ENCODE measurements at regions not wholly inside any gene's neighbourhood (a gene's known extent, or its start where the extent isn't known, plus 50 kb on each side); places are given as distances from the start of the nearest gene placed in this dataset.

DNA sequence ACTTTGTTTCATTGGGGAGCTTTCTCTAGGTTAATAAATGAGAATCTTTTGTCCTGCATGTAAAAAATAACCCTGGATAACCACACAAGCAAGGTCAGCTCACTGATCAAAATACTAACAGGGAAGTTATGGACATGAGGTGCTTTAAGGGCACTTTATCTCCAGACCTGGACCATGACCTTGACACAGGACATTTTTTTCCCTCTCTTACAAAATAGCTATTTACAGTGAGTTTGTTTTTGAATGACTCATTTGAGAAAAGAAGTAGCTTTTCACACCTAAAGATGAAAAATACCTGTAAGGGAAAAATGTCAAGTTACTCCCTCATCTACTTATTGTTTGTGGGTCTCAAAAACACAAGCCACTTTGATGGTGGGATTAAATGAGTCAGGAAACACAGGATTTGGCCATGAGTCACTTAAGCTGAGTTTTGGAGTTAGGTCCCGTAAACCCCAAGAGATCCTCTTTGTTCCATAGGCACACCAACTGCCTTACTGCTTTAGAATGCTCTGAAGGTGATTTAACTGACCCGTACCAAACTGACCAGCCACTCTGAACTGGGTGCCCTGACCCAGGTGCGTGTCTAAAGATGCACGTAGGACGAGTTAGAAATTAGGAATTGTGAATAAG, 479.3 kb upstream of the NXPH2 start:
- no peak for DNase-seq

DNA sequence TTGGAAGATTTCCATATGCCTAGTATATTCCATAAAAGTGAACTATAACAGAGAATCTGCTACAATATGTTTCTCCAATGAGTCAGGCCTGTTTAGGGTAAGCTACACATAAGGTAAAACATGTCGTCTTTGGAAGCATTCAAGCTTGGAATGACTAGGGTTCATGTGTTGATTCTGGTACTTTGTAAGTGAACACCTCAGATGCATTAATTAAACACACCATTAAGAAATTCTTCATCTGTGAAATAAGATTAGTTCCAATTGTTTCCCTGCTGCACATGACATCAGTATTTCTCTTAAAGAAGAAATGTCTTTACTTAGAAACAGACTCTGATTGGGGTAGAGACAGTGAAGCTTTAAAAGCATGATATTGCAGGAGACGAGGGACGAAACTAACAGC, 461.1 kb upstream of the NXPH2 start:
- DNase-seq = no peak

DNA sequence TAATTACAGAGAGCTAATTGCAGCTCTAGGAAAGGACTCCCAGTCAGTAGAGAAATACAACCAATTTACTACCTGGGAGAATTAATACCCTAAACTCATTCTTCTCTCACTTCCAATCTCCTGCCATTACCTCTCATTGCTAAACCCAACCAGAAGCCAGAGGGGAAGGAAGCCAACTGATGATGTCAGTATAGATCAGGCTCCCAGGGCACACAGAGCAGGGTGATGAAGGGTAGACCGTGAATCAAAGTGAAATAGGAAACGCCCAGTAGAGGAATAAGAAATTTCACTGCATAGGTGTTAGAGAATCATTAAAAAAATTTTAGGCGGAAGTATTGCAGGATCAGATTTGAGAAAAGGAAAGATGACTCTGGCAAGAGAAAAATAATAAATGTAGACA, 456.8 kb upstream of the NXPH2 start:
- no peak for DNase-seq

DNA sequence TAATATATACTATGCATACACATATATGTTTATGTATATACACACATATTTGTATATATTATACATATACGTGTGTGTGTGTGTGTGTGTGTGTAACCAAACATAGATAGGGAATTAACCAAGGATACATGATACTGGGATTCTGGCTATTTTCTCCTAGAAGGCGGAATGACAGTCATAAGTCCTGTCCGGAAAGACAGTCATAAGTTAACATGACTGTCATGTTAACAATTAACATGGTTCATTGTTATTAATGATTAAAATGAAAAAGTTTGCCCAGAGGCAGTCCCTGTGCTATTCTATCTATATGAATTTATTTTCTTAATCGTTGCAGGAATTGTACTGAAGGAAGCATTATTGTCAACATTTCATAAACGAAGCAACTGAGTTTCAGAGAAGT, 450.7 kb upstream of the NXPH2 start:
- DNase-seq = no peak

DNA sequence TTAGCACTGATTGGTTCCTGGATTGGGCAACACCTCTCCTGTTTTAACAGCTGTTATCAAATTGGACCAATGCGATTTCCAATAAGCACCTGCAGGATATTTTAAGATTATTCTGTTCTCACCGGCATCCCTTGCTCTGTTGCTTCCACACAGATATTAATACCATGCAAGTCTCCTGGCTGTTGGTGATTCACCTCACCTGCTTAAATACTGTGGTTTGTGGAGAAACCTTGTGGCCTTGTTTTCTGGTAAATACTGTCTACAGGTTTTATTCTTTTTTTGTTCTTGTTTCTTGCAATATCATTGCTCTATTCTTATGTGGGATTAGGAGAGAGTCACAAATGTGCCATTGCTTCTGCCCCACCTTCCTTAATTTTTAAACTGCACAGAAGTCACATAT, 448.1 kb upstream of the NXPH2 start:
- no peak for DNase-seq

DNA sequence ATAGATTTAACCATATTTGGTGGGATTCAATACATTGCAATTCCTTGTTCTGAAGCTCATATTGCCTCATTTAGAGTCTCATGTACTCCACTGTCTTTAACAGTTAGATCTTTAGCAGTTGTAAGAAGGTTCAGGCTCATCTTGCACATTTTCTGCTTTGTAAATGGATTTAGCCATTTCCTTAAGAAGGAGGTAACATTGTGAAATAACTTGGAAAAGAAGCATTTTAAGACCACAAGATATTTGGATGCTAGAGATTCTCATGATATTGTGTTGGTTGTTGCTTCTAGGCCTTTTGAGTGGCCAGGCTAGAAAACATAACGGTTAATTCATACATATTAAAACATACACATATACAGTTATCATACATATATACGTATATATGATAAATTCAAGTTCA, 445.8 kb upstream of the NXPH2 start:
- no peak for DNase-seq

DNA sequence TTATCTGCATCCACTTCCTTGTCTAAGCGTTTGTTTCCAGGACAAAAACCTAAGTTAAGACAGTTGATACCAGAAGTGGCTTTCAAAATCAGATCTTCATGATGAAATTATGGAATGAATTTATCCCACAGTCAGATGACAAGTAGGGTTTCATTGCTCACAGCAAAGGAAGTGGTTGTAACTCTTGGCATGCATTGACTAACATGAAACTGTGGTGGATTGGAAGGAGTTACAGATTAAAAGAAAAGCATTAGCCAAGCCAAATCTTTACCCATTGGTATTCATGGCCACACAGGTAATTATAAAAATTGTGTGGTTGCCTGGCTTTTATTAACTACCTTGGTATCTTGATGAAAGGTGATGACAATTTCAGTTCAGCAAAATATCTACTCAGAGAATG, 438.0 kb upstream of the NXPH2 start:
- DNase-seq = no peak

DNA sequence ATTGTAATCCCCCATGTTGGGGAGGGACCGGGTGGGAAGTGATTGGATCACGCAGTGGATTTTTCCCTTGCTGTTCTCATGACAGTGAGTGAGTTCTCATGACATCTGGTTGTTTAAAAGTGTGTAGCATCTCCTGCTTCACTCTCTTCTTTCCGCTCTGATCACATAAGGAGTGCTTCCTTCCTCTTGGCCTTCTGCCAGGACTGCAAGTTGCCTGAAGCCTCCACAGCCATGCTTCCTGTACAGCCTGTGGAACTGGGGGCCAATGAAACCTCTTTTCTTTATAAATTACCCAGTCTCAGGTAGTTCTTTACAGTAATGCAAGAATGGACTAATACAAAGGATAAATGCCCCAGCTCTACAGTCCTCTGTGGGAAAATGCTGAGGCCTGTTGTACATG, 437.5 kb upstream of the NXPH2 start:
- no peak for DNase-seq

DNA sequence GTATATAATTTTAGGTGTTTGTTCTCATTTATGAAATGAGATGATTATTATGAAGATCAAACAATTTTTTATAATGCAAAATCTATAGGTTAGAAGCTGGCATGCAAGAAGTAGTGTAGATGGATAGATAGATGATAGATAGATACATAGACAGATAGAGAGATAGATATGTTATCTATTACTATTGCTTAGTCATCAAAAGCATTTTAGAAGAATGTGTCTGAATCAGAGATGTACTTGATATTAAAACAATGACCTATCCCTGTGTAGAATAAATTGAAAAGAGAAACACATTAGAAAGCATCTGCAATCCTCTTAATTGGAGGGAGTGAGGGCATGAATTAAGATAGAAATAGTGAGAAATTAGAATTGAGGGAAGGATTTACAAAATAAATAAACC, 436.2 kb upstream of the NXPH2 start:
- DNase-seq = no peak

DNA sequence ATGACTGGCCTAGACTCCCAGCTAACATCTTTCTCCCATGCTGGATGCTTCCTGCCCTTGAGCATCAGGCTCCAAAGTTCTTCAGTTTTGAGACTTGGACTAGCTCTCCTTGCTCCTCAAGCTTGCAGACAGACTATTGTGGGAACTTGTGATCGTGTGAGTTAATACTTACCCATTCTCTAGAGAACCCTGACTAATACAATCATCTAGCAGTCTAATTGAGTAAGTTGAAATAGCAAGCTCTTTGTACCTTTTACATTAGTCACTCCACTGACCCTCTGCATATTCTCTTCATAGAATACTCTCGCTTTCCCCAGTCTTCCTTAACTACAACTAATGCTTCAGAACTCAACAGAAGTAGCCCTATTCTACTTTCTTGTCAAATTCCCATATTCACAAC, 434.6 kb upstream of the NXPH2 start:
- DNase-seq = no peak

DNA sequence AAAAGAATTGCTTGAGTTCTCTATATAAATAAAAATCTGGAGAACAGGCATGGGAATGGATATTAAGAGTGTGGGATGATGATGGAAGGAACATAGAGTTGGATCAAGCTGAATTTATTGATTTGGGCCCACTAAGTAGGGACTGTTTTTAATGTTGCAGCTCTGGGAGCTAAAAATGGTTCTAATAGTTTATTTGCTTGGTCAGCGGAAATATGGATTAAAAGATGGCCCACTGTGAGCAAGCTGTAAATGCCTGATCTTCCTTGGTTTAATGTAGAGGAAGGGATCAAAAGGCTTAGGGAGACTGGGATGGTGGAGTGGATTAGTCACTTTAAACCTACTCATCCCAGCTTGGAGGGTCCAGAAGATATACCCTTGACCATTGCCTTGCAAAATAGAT, 429.4 kb upstream of the NXPH2 start:
- no peak for DNase-seq

DNA sequence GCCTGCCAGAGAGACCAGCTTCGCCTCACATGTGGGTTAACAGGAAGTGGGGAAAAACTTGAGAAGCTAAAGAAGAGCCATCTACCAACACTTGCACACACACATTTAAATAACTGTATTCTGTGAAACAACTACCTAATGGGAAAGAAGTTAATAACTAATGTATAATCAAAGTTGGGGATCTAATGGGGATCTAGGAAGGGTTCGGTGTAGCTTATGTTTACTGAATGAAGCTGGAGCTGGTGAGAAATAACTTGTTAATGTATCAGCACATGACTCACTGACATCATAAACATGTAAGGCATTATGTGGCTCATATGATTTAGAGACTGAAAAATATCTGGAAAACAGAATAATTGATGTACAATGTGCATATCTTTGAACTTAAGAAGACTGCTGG, 421.3 kb upstream of the NXPH2 start:
- DNase-seq = no peak

DNA sequence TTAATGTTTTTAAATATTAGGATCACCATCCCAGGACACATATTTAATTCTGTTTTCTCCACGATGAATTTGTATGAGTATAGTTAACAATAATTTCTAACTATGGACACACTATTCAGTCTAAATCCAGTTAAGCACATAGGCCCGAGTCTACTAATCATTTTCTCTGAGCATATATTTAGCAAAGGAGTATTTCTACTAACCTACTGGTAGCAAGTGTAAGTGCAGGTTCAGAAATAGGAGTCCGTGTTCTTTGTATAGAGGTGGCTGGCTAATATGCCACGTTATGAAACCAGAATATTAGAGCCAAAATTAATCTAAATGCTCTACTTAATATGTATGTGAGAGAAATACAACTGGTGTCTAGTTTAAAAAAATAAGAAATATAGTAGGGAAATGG, 416.6 kb upstream of the NXPH2 start:
- no peak for DNase-seq

DNA sequence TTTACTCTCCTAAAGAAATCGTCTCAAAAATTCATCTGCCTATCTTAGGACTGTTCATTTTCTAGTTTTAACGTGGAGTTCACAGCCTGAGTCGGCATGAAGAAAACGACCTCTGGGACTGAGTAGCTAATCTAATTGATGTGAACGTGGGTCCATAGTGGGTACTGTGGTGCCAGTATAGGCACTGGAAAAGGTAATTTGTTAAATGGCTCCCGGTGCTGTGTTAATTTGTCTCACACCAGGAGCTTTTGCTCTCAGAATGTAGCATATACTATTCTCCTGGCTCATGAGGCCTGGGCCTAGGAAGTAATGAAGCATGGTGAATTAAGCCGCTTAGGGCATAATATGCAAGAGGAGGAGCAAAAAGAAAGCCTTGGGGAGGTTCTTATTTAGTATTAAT, 414.4 kb upstream of the NXPH2 start:
- DNase-seq = no peak

DNA sequence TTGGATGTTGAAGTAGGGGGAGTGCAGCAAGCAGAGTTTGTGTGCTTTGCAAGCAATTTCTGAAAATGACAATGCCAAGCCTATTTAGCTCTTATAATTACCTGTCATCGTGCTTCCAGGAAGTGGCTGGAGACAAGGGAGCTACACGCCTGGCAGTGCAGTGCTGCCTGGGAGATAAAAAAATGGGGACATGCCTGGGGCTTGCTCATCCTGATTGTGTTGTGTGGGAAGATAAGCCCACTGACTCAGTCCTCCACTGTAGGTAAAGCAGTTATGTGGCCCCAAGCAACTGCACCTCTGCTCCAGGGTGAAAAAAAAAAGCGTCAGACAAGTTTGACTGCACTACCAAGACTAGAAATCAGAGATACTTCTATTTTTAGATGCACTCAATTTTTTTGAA, 396.9 kb upstream of the NXPH2 start:
- no peak for DNase-seq

DNA sequence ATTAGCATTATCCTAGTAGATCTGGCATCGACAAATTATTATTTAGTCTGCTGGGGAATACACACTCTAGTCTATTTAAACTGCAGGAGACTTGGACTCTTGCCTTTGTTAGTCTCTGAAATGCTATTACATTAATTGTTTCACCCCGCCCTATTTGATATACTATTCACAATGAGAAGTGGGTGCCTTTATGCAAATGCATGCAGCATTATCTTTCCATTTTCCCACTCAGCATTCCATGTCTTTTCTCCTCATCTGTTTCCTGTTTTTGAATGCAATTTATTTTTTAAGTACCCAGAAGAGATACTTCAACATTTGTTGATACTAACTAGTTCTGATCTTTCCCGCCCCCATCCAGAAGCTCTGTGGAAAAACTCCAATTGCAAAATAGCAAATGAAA, 395.3 kb upstream of the NXPH2 start:
- DNase-seq = peak; percentile 53

DNA sequence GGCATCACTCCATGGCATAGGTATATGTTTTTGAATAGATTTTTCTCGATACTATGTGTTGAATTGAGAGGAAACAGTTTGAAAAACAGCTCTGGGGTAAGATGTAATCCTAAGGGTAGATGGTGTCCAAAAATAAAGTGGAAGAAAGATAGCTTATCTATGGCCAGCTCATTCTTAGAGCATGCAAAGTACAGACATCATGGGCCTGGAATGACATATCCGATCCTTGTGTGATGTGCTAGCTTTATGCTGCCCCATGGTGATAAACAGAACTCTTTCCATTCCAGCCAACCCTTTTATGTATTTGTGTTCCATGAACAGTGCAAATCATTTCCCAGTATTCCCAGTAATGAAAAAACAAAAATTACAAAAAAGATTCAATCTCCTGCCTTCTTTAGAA, 390.2 kb upstream of the NXPH2 start:
- DNase-seq = peak; percentile 19

DNA sequence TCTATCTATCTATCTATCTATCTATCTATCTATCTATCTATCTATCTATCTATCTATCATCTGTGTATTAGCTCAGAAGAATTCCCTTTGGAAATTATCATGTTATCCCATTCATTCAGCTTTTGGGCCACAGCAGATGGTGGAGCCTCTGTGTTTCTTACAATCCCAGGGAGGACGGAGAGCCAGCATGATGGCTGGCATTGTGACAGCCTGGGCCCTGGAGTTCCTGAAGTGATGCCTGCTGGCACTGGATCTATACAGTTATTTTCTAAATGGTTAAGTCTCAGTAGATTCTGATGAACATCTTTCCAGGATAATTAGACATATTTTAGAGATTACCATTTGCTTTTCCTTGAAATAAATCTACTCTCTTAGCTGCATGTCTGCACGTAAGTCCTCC, 385.4 kb upstream of the NXPH2 start:
- DNase-seq = no peak

DNA sequence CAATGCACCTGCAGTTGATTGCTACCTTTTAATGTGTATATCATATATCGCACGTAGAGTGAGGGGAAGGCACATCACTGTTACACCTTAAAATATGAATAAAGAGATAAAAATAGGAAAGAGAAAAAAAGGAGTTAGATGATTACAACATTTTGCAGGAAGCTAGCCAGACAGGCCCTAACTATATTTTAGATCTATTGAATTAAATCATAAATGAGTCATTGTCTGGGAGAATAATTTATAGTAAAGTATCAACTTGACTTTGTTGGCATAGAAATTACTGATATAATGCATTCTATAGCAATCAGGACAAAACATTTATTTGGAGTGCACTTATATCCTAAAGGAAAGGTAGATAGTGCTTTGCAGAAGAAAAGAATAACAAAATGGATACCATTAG, 384.9 kb upstream of the NXPH2 start:
- no peak for DNase-seq

DNA sequence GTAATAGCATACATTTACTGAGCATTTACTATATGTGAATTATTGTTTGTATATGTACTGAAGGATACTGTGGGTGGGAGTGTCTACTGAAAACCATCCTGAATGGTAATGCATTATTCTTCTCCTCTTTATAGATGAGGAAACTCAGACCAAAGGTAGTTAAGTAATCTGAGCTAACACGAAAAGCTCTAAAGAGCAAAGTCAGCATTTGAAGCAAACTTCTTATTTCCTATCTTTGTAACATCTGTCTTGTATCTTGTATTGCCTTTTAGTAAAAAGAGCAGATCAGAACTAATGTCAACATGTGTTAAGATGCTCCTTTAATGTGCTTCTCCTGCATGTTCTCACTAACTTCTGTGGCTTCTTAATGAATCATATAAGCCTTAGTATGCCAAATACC, 382.8 kb upstream of the NXPH2 start:
- no peak for DNase-seq

DNA sequence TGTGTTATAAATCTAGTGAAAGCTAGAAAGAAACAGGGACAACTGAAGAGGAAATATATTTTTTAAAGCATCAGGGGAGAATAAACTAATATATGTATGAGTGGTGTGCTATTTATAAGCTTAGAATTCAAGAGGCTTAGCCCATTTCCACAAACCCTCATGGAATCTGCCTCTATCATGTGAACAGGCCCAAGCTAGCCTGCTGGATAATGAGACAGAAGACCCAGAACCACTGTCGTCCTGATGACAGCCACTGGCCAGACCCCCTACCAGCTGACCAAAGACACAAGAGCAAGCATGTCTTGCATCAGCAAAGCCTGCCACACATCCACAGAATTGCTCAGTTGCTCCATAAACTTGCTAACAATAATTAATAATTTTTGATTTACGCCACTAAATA, 382.3 kb upstream of the NXPH2 start:
- DNase-seq = no peak

DNA sequence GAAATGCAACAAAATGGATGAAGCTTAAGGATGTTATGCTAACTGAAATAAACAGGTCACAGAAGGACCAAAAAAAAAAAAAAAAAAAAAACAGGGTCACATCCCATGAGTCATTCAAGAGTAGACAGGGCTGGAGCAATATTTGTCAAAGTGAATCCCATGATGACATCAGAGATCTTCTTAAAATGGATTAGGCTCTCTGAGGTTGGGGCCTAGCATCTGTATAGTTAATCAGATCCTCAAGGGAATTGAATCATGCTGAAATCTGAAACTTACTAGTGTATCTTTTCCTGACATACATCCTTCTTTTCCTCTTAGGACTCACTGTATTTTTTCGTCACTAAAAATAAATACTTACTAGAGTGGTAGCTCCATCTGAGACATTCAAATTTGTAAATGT, 380.6 kb upstream of the NXPH2 start:
- DNase-seq = no peak

DNA sequence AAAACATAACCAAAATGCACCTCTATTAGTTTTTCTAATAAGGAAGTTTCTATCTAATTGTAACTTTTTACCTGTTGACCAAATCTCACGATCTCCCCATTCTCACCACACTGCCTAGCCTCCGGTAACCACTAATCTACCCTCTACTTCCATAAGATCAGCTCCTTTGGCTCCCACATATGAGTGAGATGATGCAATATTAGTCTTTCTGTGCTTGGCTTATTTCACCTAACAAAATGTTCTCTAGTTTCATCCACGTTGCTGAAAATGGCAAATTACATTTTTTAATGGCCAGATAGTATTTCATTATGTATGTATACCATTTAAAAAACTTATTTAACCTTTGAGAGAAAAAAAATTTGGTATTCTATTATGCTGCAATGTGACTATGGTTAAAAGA, 379.0 kb upstream of the NXPH2 start:
- DNase-seq = no peak

DNA sequence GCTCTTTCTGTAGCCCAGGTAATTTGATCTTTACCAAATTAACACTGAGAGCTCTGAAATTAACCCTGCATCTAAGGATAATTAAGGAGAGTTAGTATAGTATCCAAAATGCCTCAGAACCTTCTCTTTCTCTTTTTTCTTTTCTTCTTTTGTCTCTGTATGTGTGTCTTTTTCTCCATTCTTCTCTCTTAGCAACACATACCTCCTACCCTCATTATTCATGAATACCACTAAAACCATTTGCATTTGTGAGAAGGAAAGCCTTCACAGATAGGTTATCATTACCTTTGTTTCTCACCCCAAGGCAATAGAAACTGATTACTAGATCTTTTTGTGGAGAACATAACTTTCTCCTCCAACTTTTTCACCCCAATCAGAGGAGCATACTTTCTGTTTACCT, 376.5 kb upstream of the NXPH2 start:
- no peak for DNase-seq

DNA sequence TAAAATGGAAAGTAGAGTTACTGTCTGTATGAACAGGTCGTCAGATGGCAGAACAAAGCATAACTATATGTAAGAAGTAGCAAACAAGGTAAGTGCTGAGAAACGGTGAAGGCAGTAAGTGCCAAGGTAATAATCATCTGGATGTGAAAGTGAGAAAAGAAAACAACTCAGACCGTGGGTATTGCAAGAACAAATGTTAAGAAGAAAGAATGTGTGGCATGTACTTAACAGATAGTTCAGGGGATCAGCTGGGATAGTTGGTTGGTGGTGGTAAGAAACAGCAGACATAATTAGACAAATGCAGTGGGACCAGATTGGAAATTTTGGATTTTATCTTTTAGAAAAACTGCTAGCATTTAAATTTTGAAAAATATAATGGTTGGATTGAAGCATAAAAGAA, 375.8 kb upstream of the NXPH2 start:
- no peak for DNase-seq

DNA sequence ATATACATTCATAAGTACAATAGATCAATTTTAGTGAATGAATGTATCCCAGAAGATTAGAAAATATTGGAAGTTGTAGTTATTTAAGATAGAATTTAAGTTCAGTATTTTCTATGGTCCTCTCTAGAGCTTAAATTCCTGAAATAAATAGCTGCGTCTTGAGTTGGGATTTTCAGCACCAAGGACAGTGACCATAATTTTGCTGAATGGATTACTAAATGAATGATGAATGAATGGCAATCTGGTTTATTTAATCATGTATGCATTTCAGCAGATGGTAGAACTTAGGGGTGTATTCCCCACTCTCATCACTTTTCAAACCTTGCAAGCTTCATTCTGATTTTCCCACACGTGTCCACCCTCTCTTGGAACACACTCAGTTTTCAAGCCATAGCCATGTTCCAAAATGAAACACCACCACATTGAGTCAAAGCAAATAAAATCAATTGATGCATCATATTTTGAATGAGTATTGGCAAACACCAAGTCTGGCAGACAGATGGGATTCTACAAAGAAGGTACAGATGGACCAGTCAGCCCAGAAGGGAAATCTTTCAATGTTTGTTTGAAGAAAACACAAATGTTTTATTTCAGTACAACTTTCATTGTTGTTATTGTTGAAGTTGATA, 362.2 kb upstream of the NXPH2 start:
- no peak for DNase-seq

Measured in NCI-H1105 (cell line).